GM12873 (cell line): ENCODE measurements at regions not wholly inside any gene's neighbourhood (a gene's known extent, or its start where the extent isn't known, plus 50 kb on each side); places are given as distances from the start of the nearest gene placed in this dataset.

ENCODE experiments used
- TF ChIP-seq, protein P1 (sequence below): IDR thresholded peaks from 2 replicates; pipeline ENCODE4 v1.5.1; 2012; ENCODE audit warnings: low read depth, mild to moderate bottlenecking, moderate library complexity, low read length, control low read depth; ENCODE audit not compliant: insufficient read depth; ENCODE audit errors: missing control alignments

DNA sequence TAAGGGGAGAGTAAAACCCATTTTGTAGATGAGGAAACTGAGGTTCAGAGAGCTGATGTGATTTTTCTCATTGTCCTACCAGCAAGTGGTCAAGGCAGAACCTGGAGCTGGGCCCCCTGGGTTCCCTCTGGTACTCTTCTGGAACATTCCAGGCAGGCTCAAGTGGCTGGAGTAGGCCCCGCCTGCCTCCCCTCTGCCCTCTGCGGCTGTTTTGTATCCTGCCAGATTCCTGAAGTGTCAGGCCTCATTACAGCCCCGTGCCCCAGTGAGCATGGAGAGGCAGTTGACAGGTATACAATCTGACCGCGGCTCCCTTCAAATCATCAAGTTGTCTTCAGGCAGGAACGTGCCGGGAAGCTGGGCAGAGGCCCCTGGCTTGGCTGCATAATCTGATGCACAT is 94.6 kb upstream of the CD82 start:
- TF ChIP-seq, protein P1, sequence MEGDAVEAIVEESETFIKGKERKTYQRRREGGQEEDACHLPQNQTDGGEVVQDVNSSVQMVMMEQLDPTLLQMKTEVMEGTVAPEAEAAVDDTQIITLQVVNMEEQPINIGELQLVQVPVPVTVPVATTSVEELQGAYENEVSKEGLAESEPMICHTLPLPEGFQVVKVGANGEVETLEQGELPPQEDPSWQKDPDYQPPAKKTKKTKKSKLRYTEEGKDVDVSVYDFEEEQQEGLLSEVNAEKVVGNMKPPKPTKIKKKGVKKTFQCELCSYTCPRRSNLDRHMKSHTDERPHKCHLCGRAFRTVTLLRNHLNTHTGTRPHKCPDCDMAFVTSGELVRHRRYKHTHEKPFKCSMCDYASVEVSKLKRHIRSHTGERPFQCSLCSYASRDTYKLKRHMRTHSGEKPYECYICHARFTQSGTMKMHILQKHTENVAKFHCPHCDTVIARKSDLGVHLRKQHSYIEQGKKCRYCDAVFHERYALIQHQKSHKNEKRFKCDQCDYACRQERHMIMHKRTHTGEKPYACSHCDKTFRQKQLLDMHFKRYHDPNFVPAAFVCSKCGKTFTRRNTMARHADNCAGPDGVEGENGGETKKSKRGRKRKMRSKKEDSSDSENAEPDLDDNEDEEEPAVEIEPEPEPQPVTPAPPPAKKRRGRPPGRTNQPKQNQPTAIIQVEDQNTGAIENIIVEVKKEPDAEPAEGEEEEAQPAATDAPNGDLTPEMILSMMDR: no peak

DNA sequence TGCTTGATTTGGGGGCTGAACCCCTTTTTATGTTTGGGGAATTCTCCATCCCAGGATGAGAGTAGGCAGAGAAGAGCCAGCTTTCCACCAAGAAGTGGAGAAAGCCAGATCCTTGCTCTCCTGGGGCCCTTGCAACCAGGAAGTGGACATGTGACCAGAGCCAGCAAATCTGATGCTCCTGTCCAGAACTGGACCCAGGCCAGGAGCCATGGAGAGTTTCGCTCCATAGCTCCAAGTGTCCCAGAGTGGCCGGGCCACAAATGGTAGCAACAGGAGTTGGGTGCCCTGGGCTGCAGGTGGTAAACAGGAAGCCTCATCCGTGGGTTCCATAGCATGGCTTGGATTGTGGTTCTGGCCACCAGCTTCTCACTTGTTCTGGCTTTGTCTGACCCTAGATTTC is 93.9 kb upstream of the CD82 start:
- TF ChIP-seq, protein P1: no peak

DNA sequence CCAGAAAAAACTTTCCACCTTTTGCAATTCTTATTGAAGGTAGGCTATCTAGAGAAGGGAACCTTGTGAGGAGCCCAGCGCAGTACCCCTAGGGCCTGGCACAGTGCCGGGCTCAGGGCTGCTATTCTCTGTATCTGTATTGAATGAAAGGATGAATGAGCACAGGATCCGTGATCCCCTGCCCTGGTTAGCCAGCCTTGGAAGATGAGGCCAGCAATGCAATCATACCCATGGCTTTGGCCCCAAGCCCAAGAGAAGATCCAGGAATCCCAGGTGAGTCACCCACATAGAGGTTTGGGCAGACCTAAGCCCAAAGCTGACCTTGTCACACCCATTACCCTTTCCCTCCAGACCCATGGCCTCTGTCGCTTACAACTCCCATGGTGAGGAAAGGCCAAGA is 92.5 kb upstream of the CD82 start:
- TF ChIP-seq, protein P1: no peak

DNA sequence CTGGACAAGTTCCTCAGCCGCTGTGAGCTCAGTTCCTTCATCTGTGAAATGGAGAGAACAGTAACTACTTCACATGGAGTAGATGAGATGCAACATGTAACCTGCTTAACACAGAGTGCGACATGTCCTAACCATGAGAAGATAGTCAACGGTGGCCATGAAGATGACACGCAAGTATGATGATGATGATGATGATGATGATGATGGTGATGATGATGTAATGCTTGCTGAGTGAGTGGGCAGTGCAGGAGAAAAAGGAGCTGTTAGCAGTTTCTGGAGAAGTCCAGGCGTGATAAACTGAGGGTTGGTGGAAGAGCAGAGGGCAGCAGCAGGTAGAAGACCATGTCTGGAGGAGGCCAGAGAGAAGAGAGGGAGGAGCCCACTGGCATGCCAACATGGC is 90.8 kb upstream of the CD82 start:
- TF ChIP-seq, protein P1: no peak

- TF ChIP-seq, protein P1: no peak
Observed at GRCh38 chr11:44475114-44475686, 90.3 kb upstream of the CD82 start.

DNA sequence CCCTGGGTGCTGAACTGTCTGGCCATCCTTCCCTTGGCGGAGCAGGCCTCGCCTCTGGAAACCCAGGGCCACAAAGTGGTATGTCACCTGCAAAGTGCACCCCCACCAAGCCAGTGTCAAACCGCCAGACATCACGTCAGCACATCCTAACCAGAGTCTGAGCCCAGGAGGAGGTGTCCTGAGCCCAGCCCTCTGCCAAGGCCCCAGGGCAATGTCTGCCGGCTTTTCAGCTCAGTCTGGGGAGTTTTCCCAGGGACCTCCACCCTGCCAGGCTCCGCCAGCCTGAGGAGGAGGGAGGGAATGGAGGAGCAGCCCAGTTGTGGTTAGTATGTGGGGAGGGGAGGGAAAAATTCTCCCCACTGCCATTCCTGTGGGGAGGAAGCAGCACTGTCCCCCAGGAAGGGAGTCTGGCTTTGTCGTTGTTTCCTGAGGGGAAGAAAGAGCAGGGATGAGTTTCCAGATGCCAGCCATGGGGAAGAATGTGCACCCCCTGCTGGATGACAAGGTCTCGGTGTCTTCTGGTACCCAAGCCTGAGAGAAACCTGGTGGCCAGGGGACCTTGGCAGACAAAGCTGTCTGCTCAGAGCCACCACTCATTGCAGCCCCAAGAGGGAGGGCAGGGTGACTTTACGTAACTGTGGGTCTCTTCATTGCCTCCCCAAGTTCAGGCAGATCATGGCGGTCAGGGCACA is 81.4 kb upstream of the CD82 start:
- TF ChIP-seq, protein P1: peak; percentile 51

DNA sequence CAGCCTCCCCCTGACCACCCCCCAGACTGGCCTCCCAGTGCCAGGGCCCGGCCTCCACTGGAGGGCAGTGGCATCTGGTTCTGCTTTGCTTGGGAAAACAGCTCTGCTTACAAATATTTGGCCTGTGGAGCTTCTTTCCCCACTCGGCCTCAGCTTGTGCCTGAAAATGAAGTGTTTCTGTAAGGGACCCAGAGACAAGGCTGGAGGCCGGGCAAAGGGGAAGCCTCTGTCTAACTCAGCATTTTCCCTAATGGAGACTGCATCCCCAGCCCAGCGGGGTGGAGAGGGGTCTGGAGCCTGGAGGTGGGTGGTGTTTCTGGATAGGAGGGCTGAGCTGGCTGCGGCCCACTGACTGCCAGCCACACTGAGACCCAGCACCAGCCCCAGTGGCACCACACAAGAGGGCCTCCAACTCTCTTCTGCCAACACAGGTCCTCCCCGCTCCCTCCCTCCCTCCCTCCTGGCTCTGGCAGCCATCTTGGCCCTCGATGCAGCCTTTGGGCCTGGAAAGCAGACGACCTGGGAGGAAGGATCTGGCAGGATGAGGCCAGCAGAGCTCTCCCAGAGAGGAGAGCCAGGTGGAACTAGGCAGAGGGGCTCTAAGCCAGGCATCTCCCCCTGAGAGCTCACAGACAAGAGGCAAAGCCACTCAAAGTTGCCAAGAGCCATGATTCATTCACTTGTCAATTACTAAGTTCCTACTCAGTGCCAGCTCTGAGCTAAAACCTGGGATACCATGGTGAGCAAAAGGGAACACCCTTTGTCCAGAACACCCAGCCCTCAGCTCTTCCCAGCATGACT is 77.1 kb upstream of the CD82 start:
- TF ChIP-seq, protein P1: no peak
